OCI-LY3 (cell line): ENCODE measurements at regions not wholly inside any gene's neighbourhood (a gene's known extent, or its start where the extent isn't known, plus 50 kb on each side); places are given as distances from the start of the nearest gene placed in this dataset.

Experiments used
- H2AFZ ChIP-seq: fragments of 200-600, 300-600 bp; shearing (Covaris generic); 2 replicates; pipeline ENCODE4 v1.6.0; 2014; ENCODE audit warnings: antibody characterized with exemption, low read depth, low read length
- H3K27ac ChIP-seq: fragments of 200-600, 300-600 bp; sonication (generic); 2 replicates; pipeline ENCODE4 v1.5.1; 2014; ENCODE audit warnings: mild to moderate bottlenecking, low read length, moderate library complexity, mixed read lengths
- H3K27me3 ChIP-seq: fragments of 200-600, 300-600 bp; sonication (generic); 2 replicates; pipeline ENCODE4 v1.6.1; 2014; ENCODE audit warnings: low read depth, low read length, mixed read lengths
- H3K36me3 ChIP-seq: fragments of 200-600, 300-600 bp; sonication (generic); replicated peaks from 2 replicates; pipeline ENCODE3; 2014; ENCODE audit warnings: low read depth, low read length, mixed read lengths
- H3K4me1 ChIP-seq: fragments of 300-600, 200-600 bp; sonication (generic); 2 replicates; pipeline ENCODE4 v1.6.1; 2014; ENCODE audit warnings: low read length, mixed read lengths
- H3K4me2 ChIP-seq: fragments of 200-600, 300-600 bp; sonication (generic); 2 replicates; pipeline ENCODE4 v1.6.1; 2014; ENCODE audit warnings: low read length, mixed read lengths
- H3K4me3 ChIP-seq: fragments of 300-600, 200-600 bp; sonication (generic); 2 replicates; pipeline ENCODE4 v1.5.1; 2014; ENCODE audit warnings: antibody characterized with exemption, mild to moderate bottlenecking, low read length, moderate library complexity
- H3K79me2 ChIP-seq: fragments of 300-600, 200-600 bp; shearing (Covaris generic); 2 replicates; pipeline ENCODE4 v1.6.1; 2014; ENCODE audit warnings: mild to moderate bottlenecking, low read length, mixed read lengths
- H3K9ac ChIP-seq: fragments of 300-600, 200-600 bp; shearing (Covaris generic); 2 replicates; pipeline ENCODE4 v1.6.0; 2014; ENCODE audit warnings: mild to moderate bottlenecking, low read length, moderate library complexity
- H3K9me3 ChIP-seq: fragments of 200-600, 300-600 bp; shearing (Covaris generic); 2 replicates; pipeline ENCODE4 v1.6.1; 2014; ENCODE audit warnings: low read length, mixed read lengths; ENCODE audit not compliant: insufficient read depth
- H4K20me1 ChIP-seq: fragments of 200-600, 300-600 bp; sonication (generic); 2 replicates; pipeline ENCODE4 v1.6.1; 2016; ENCODE audit warnings: low read length, mixed read lengths; ENCODE audit not compliant: insufficient read depth
- CTCF ChIP-seq: fragments of 200-600, 300-600 bp; sonication (generic); IDR thresholded peaks from 2 replicates; pipeline ENCODE4 v1.5.1; 2014; ENCODE audit warnings: antibody characterized with exemption, low read length, low read depth
- EZH2phosphoT487 ChIP-seq: fragments of 200-600 bp; shearing (Covaris generic); IDR thresholded peaks from 2 replicates; pipeline ENCODE4 v1.6.1; 2018; ENCODE audit warnings: antibody characterized with exemption, mixed run types, low read depth

GRCh38 chrX:150165776-150166610 lies 197.1 kb upstream of the MAMLD1 start:
- TF ChIP-seq EZH2phosphoT487 (no peak), CTCF (no peak)
- no peak overlapping the region for H3K4me3 ChIP-seq

GRCh38 chrX:150167482-150168324 lies 195.4 kb upstream of the MAMLD1 start:
- Histone ChIP-seq H3K9ac (no peak overlapping the region), H3K27ac (no peak overlapping the region), H3K4me3 (no peak overlapping the region), H4K20me1 (no peaks in the 10 kb centered on the region), H3K4me1 (no peaks in the 10 kb centered on the region), H3K27me3 (no peaks in the 10 kb centered on the region), H2AFZ (no peak overlapping the region), H3K79me2 (no peaks in the 10 kb centered on the region), H3K9me3 (no peaks in the 10 kb centered on the region), H3K36me3 (no peaks in the 10 kb centered on the region), H3K4me2 (no peak overlapping the region)
- no peak for TF ChIP-seq CTCF
- TF ChIP-seq EZH2phosphoT487, result no peak

More at GRCh38 chrX:150165776-150166610, 197.1 kb upstream of the MAMLD1 start:
- no peak overlapping the region for H3K27ac ChIP-seq
- no peak overlapping the region for H3K9ac ChIP-seq
- no peaks in the 10 kb centered on the region for H3K27me3 ChIP-seq
- H3K4me2 ChIP-seq, result no peak overlapping the region
- H3K9me3 ChIP-seq, result no peaks in the 10 kb centered on the region
- H3K36me3 ChIP-seq, result no peaks in the 10 kb centered on the region
- no peaks in the 10 kb centered on the region for H3K79me2 ChIP-seq
- H3K4me1 ChIP-seq, result no peaks in the 10 kb centered on the region
- no peak overlapping the region for H2AFZ ChIP-seq
- no peaks in the 10 kb centered on the region for H4K20me1 ChIP-seq

- Histone ChIP-seq H3K27ac (no peak overlapping the region), H3K79me2 (no peaks in the 10 kb centered on the region)
- TF ChIP-seq EZH2phosphoT487, result no peak
- TF ChIP-seq CTCF, result no peak
These were observed 181.0 kb upstream of the MAMLD1 start for GRCh38 chrX:150182161-150182560.

GRCh38 chrX:150184491-150184890 lies 178.6 kb upstream of the MAMLD1 start:
- Histone ChIP-seq H3K4me2 (peak overlapping the region; percentile 48), H2AFZ (no peak overlapping the region)

More at GRCh38 chrX:150182161-150182560, 181.0 kb upstream of the MAMLD1 start:
- Histone ChIP-seq H3K9ac (no peak overlapping the region), H2AFZ (no peak overlapping the region), H3K4me2 (no peak overlapping the region), H4K20me1 (no peaks in the 10 kb centered on the region), H3K36me3 (no peaks in the 10 kb centered on the region), H3K4me1 (peaks cover 26% of the 10 kb centered on the region), H3K9me3 (no peaks in the 10 kb centered on the region), H3K4me3 (no peak overlapping the region), H3K27me3 (no peaks in the 10 kb centered on the region)

More at GRCh38 chrX:150184491-150184890, 178.6 kb upstream of the MAMLD1 start:
- Histone ChIP-seq H3K4me3 (peak overlapping the region; percentile 2; the same call in 1 of the 2 replicates), H3K79me2 (no peaks in the 10 kb centered on the region), H3K9me3 (no peaks in the 10 kb centered on the region), H3K27me3 (no peaks in the 10 kb centered on the region), H3K27ac (no peak overlapping the region), H3K4me1 (peaks cover 26% of the 10 kb centered on the region), H3K9ac (no peak overlapping the region), H3K36me3 (no peaks in the 10 kb centered on the region), H4K20me1 (no peaks in the 10 kb centered on the region)
- TF ChIP-seq EZH2phosphoT487 (no peak), CTCF (no peak)
